HepG2 (cell line): ENCODE measurements at regions not wholly inside any gene's neighbourhood (a gene's known extent, or its start where the extent isn't known, plus 50 kb on each side); places are given as distances from the start of the nearest gene placed in this dataset.

ENCODE experiments used
- ATAC-seq: fragments of 200-7000 bp; cut with Tn5 transposase; 3 replicates; pipeline ENCODE4 v1.9.1; 2020; ENCODE audit warnings: mild to moderate bottlenecking, moderate library complexity
- BruUV-seq: library from RNA; stranded (reverse); fragments of 400-500 nt; replicated peaks from 2 replicates; lab custom pipeline; 2021; lab: Mats Ljungman, UMichigan
- CTCF ChIA-PET: fragments of 300-600 bp; formaldehyde crosslinking; extraction: SDS; loops from one replicate; lab custom pipeline; 2021; ENCODE audit warnings: low total read pairs, inconsistent platforms, low intra/inter-chr PET ratio; lab: Yijun Ruan, JAX
- POLR2A ChIA-PET: fragments of 350-600 bp; sonication (Branson Sonifier 250); formaldehyde crosslinking; loops from one replicate; lab custom pipeline; 2020; ENCODE audit warnings: antibody characterized with exemption, inconsistent platforms; lab: Yijun Ruan, JAX
- DNase-seq: peaks from one replicate; pipeline ENCODE4 v3.0.0-alpha.2; 2015; ENCODE audit warnings: low spot score
- FAIRE-seq: peaks from 3 replicates; lab custom pipeline; 2011; peaks lifted over from hg19 to GRCh38; lab: Jason Lieb, UNC
- H2AFZ ChIP-seq: one replicate; pipeline ENCODE4 v1.6.1; 2011; ENCODE audit warnings: low read length, inconsistent platforms
- H3K27ac ChIP-seq: fragments of 300-600 bp; 3 replicates; pipeline ENCODE4 v1.8.0; 2011; ENCODE audit warnings: mixed run types, mild to moderate bottlenecking, mixed read lengths, low read length, inconsistent platforms; ENCODE audit not compliant: insufficient read depth; ENCODE audit errors: extremely low read length
- H3K27me3 ChIP-seq, 2 experiments: fragments of 200-600 bp in 1 of 2; 2 replicates in 1 of 2; 3 replicates in 1 of 2; pipeline versions ENCODE4 v1.6.0 to v1.8.0; 2011; ENCODE audit warnings: low read length in 2 of 2, mild to moderate bottlenecking in 2 of 2, moderate library complexity in 2 of 2, inconsistent platforms in 1 of 2; ENCODE audit not compliant: insufficient read depth in 2 of 2, control insufficient read depth in 1 of 2
- H3K36me3 ChIP-seq, 2 experiments: fragments of 200-600 bp in 1 of 2; replicated peaks in 1 of 2; 2 replicates in 1 of 2; 3 replicates in 1 of 2; pipeline versions ENCODE4 v1.5.1 to v1.8.0; 2011; ENCODE audit warnings: low read length in 2 of 2, inconsistent platforms in 1 of 2; ENCODE audit not compliant: insufficient read depth in 2 of 2, control insufficient read depth in 1 of 2
- H3K4me1 ChIP-seq: 2 replicates; pipeline ENCODE4 v1.5.1; 2012; ENCODE audit warnings: low read length, inconsistent platforms; ENCODE audit not compliant: insufficient read depth
- H3K4me2 ChIP-seq: 2 replicates; pipeline ENCODE4 v1.6.0; 2011; ENCODE audit warnings: low read depth, low read length, inconsistent platforms
- H3K4me3 ChIP-seq, 3 experiments: fragments of 200-600 bp in 1 of 3; sonication (generic), shearing (Covaris generic) in 1 of 3; replicated peaks in 1 of 3; 2 replicates each; pipeline ENCODE4 v1.5.1; 2011 to 2016; ENCODE audit warnings: low read length in 3 of 3, inconsistent platforms in 2 of 3, low read depth in 2 of 3, mild to moderate bottlenecking in 2 of 3, control low read depth in 1 of 3, mixed read lengths in 1 of 3; ENCODE audit not compliant: insufficient read depth in 1 of 3
- H3K79me2 ChIP-seq: one replicate; pipeline ENCODE4 v1.6.1; 2011; ENCODE audit warnings: low read length, inconsistent platforms; ENCODE audit not compliant: insufficient read depth
- H3K9ac ChIP-seq: 2 replicates; pipeline ENCODE4 v1.6.0; 2011; ENCODE audit warnings: mild to moderate bottlenecking, low read depth, low read length, inconsistent platforms; ENCODE audit not compliant: insufficient read depth
- H3K9me3 ChIP-seq: 2 replicates; pipeline ENCODE4 v1.5.1; 2012; ENCODE audit warnings: mild to moderate bottlenecking, low read length
- H4K20me1 ChIP-seq: 2 replicates; pipeline ENCODE4 v1.6.0; 2011; ENCODE audit warnings: inconsistent platforms, mild to moderate bottlenecking, low read length, moderate library complexity; ENCODE audit not compliant: insufficient read depth
- ARID2 ChIP-seq: sonication (generic); formaldehyde crosslinking; IDR thresholded peaks from 2 replicates; pipeline ENCODE4 v1.8.1; 2022; ENCODE audit warnings: mild to moderate bottlenecking, missing genetic modification reagents, borderline replicate concordance
- CCDC6 ChIP-seq: sonication (generic); formaldehyde crosslinking; IDR thresholded peaks from 2 replicates; pipeline ENCODE4 v1.8.1; 2022; ENCODE audit warnings: mild to moderate bottlenecking, missing genetic modification reagents, moderate library complexity
- FLYWCH1 ChIP-seq: sonication (generic); formaldehyde crosslinking; IDR thresholded peaks from 2 replicates; pipeline ENCODE4 v1.8.1; 2023; ENCODE audit warnings: mild to moderate bottlenecking, missing genetic modification reagents
- HNRNPK ChIP-seq: fragments of 200-400 bp; formaldehyde crosslinking; IDR thresholded peaks from 2 replicates; pipeline ENCODE4 v1.6.1; 2018; ENCODE audit warnings: low read length, low read depth, moderate library complexity, mild to moderate bottlenecking; ENCODE audit not compliant: poor library complexity, severe bottlenecking
- NBN ChIP-seq: fragments of 450-650 bp; conservative IDR thresholded peaks from 2 replicates; pipeline ENCODE4 v1.6.1; 2017
- SIN3A ChIP-seq: IDR thresholded peaks from 2 replicates; pipeline ENCODE4 v1.6.1; 2011; ENCODE audit warnings: low read depth, mild to moderate bottlenecking, control low read depth, low read length, borderline replicate concordance
- SMC3 ChIP-seq: IDR thresholded peaks from 2 replicates; pipeline ENCODE4 v1.6.1; 2011; ENCODE audit warnings: low read length, improper control_type of control experiment
- ZNF260 ChIP-seq: sonication (generic); formaldehyde crosslinking; IDR thresholded peaks from 2 replicates; pipeline ENCODE4 v1.4.0; 2020; ENCODE audit warnings: missing genetic modification reagents, low read depth, mild to moderate bottlenecking, borderline replicate concordance
- ZSCAN21 ChIP-seq: sonication (generic); formaldehyde crosslinking; IDR thresholded peaks from 2 replicates; pipeline ENCODE4 v1.8.0; 2022; ENCODE audit warnings: mild to moderate bottlenecking, missing genetic modification reagents, moderate library complexity, borderline replicate concordance
- WGBS: methylation state at CpG from one replicate; pipeline ENCODE4 v1.1.6; 2017; ENCODE audit warnings: low lambda C conversion rate; 5-methylcytosine and 5-hydroxymethylcytosine counted together
- in situ Hi-C: cut with HindIII; loops from 2 replicates; pipeline ENCODE4 v1.10.0; 2017; ENCODE audit warnings: low pct_unique_long_range_greater_than_20kb; ENCODE audit not compliant: extremely low pct_ligation_motif_present
- intact Hi-C: fragments of 100-400 bp; cut with micrococcal nuclease; formaldehyde crosslinking; loops from one replicate; pipeline ENCODE4 v1.10.0; 2022; ENCODE audit not compliant: unreplicated experiment
- TF ChIP-seq, protein P1 (sequence below): IDR thresholded peaks from 2 replicates; pipeline ENCODE4 v1.6.1; 2016; ENCODE audit warnings: low read depth, missing genetic modification reagents, missing compliant biosample characterization
- TF ChIP-seq, protein P2 (sequence below): sonication (generic); formaldehyde crosslinking; IDR thresholded peaks from 2 replicates; pipeline ENCODE4 v1.5.1; 2020; ENCODE audit warnings: mild to moderate bottlenecking, missing genetic modification reagents, moderate library complexity

DNA sequence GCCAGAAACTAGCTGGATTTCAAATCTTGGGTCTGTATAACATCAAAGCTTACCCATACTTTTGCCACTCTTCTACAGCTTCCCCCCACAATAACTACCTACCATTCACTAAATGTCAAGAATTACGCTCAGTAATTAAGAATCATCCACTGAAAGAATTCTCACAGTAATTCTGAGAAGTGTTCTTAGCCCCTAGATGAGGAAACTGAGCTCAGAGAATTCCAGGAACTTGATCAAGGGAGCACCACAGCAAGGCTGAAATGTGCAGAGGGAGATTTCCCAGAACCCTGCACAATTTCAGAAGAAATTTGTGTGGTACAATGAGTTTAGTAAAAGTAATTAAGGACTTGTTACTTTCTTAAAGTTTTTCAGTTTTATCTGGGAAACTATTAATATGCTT is 194.5 kb upstream of the STK17B start:
- in situ Hi-C loops: no loop called here
- CTCF ChIA-PET: no interaction called here
- BruUV-seq: no TSS peak
- TF ChIP-seq CCDC6 (CRISPR knock-in tag) (no peak), SIN3A (no peak), ZNF260 (CRISPR knock-in tag) (no peak), NBN (no peak), ARID2 (CRISPR knock-in tag) (no peak), HNRNPK (no peak), SMC3 (no peak), FLYWCH1 (CRISPR knock-in tag) (no peak), ZSCAN21 (no peak)
- TF ChIP-seq, protein P1, sequence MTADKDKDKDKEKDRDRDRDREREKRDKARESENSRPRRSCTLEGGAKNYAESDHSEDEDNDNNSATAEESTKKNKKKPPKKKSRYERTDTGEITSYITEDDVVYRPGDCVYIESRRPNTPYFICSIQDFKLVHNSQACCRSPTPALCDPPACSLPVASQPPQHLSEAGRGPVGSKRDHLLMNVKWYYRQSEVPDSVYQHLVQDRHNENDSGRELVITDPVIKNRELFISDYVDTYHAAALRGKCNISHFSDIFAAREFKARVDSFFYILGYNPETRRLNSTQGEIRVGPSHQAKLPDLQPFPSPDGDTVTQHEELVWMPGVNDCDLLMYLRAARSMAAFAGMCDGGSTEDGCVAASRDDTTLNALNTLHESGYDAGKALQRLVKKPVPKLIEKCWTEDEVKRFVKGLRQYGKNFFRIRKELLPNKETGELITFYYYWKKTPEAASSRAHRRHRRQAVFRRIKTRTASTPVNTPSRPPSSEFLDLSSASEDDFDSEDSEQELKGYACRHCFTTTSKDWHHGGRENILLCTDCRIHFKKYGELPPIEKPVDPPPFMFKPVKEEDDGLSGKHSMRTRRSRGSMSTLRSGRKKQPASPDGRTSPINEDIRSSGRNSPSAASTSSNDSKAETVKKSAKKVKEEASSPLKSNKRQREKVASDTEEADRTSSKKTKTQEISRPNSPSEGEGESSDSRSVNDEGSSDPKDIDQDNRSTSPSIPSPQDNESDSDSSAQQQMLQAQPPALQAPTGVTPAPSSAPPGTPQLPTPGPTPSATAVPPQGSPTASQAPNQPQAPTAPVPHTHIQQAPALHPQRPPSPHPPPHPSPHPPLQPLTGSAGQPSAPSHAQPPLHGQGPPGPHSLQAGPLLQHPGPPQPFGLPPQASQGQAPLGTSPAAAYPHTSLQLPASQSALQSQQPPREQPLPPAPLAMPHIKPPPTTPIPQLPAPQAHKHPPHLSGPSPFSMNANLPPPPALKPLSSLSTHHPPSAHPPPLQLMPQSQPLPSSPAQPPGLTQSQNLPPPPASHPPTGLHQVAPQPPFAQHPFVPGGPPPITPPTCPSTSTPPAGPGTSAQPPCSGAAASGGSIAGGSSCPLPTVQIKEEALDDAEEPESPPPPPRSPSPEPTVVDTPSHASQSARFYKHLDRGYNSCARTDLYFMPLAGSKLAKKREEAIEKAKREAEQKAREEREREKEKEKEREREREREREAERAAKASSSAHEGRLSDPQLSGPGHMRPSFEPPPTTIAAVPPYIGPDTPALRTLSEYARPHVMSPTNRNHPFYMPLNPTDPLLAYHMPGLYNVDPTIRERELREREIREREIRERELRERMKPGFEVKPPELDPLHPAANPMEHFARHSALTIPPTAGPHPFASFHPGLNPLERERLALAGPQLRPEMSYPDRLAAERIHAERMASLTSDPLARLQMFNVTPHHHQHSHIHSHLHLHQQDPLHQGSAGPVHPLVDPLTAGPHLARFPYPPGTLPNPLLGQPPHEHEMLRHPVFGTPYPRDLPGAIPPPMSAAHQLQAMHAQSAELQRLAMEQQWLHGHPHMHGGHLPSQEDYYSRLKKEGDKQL (CRISPR knock-in tag): no peak
- TF ChIP-seq, protein P2, sequence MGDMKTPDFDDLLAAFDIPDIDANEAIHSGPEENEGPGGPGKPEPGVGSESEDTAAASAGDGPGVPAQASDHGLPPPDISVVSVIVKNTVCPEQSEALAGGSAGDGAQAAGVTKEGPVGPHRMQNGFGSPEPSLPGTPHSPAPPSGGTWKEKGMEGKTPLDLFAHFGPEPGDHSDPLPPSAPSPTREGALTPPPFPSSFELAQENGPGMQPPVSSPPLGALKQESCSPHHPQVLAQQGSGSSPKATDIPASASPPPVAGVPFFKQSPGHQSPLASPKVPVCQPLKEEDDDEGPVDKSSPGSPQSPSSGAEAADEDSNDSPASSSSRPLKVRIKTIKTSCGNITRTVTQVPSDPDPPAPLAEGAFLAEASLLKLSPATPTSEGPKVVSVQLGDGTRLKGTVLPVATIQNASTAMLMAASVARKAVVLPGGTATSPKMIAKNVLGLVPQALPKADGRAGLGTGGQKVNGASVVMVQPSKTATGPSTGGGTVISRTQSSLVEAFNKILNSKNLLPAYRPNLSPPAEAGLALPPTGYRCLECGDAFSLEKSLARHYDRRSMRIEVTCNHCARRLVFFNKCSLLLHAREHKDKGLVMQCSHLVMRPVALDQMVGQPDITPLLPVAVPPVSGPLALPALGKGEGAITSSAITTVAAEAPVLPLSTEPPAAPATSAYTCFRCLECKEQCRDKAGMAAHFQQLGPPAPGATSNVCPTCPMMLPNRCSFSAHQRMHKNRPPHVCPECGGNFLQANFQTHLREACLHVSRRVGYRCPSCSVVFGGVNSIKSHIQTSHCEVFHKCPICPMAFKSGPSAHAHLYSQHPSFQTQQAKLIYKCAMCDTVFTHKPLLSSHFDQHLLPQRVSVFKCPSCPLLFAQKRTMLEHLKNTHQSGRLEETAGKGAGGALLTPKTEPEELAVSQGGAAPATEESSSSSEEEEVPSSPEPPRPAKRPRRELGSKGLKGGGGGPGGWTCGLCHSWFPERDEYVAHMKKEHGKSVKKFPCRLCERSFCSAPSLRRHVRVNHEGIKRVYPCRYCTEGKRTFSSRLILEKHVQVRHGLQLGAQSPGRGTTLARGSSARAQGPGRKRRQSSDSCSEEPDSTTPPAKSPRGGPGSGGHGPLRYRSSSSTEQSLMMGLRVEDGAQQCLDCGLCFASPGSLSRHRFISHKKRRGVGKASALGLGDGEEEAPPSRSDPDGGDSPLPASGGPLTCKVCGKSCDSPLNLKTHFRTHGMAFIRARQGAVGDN (CRISPR knock-in tag): no peak

More for the DNA sequence above, 194.5 kb upstream of the STK17B start:
- H3K4me2 ChIP-seq: no peak overlapping the region
- POLR2A ChIA-PET: no interaction called here
- no peaks in the 10 kb centered on the region for H4K20me1 ChIP-seq
- FAIRE-seq (no peak), ATAC-seq (no peak), DNase-seq (no peak)
- no peaks in the 10 kb centered on the region for H3K36me3 ChIP-seq
- WGBS: 0% methylated on average over 1 of the region's 1 CpG
- no peak overlapping the region for H3K4me3 ChIP-seq
- no peak overlapping the region for H2AFZ ChIP-seq
- no peaks in the 10 kb centered on the region for H3K4me1 ChIP-seq
- no peaks in the 10 kb centered on the region for H3K79me2 ChIP-seq
- intact Hi-C loops: no loop called here
- no peaks in the 10 kb centered on the region for H3K27me3 ChIP-seq
- H3K27ac ChIP-seq: no peak overlapping the region
- no peaks in the 10 kb centered on the region for H3K9me3 ChIP-seq
- no peak overlapping the region for H3K9ac ChIP-seq
